H1 (cell line): ENCODE measurements at regions not wholly inside any gene's neighbourhood (a gene's known extent, or its start where the extent isn't known, plus 50 kb on each side); places are given as distances from the start of the nearest gene placed in this dataset.

ENCODE experiments used
- CTCF ChIA-PET: fragments of 300-600 bp; sonication (Branson Sonifier 250); formaldehyde crosslinking; loops from one replicate; lab custom pipeline; 2021; ENCODE audit not compliant: partially characterized antibody; lab: Charles Lee
- POLR2A ChIA-PET: fragments of 300-600 bp; sonication (Branson Sonifier 250); formaldehyde crosslinking; loops from one replicate; lab custom pipeline; 2021; ENCODE audit warnings: inconsistent platforms; ENCODE audit not compliant: partially characterized antibody; lab: Charles Lee
- DNase-seq, 2 experiments: peaks; one replicate each; pipeline versions ENCODE4 v3.0.0 to v3.0.0-alpha.2; 2010 to 2022; ENCODE audit warnings: low spot score in 2 of 2, low read depth in 1 of 2, mixed read lengths in 1 of 2
- FAIRE-seq: peaks from 2 replicates; lab custom pipeline; 2011; peaks lifted over from hg19 to GRCh38; lab: Jason Lieb, UNC
- H2AFZ ChIP-seq: 2 replicates; pipeline ENCODE4 v1.8.1; 2012; ENCODE audit warnings: low read length, inconsistent platforms
- H2AK5ac ChIP-seq: 2 replicates; pipeline ENCODE4 v1.6.1; 2013; ENCODE audit warnings: low read depth, low read length
- H2BK120ac ChIP-seq: replicated peaks from 2 replicates; pipeline ENCODE3; 2013; ENCODE audit warnings: low read depth, low read length, inconsistent platforms
- H2BK12ac ChIP-seq: 2 replicates; pipeline ENCODE4 v1.6.1; 2013; ENCODE audit warnings: low read depth, low read length
- H2BK15ac ChIP-seq: 2 replicates; pipeline ENCODE4 v1.6.1; 2013; ENCODE audit warnings: low read length
- H2BK20ac ChIP-seq: 2 replicates; pipeline ENCODE4 v1.6.1; 2013; ENCODE audit warnings: low read length
- H2BK5ac ChIP-seq: 2 replicates; pipeline ENCODE4 v1.6.1; 2013; ENCODE audit warnings: low read depth, low read length
- H3K14ac ChIP-seq: 2 replicates; pipeline ENCODE4 v1.6.1; 2013; ENCODE audit warnings: inconsistent platforms; ENCODE audit not compliant: insufficient read length
- H3K18ac ChIP-seq: 2 replicates; pipeline ENCODE4 v1.6.1; 2013; ENCODE audit warnings: low read length; ENCODE audit errors: extremely low read depth
- H3K23ac ChIP-seq: 2 replicates; pipeline ENCODE4 v1.6.1; 2013; ENCODE audit warnings: inconsistent platforms; ENCODE audit not compliant: insufficient read length
- H3K23me2 ChIP-seq: 2 replicates; pipeline ENCODE4 v1.6.1; 2013; ENCODE audit warnings: low read depth, low read length
- H3K27ac ChIP-seq: 2 replicates; pipeline ENCODE4 v1.6.1; 2011; ENCODE audit warnings: low read depth, low read length, inconsistent platforms
- H3K27me3 ChIP-seq, 4 experiments: replicated peaks in 1 of 4; 1 replicate in 1 of 4; 2 replicates in 3 of 4; pipeline versions ENCODE4 v1.6.1 to v1.8.1; 2011 to 2013; ENCODE audit warnings: low read length in 3 of 4, mild to moderate bottlenecking in 3 of 4, inconsistent platforms in 2 of 4, mixed read lengths in 2 of 4, moderate library complexity in 1 of 4; ENCODE audit not compliant: control insufficient read depth in 3 of 4, insufficient read depth in 3 of 4; ENCODE audit errors: extremely low read depth in 1 of 4
- H3K36me3 ChIP-seq, 4 experiments: 2 replicates each; pipeline versions ENCODE4 v1.6.1 to v1.8.1; 2011 to 2013; ENCODE audit warnings: mild to moderate bottlenecking in 4 of 4, low read length in 3 of 4, moderate library complexity in 2 of 4, control low read depth in 1 of 4, inconsistent platforms in 1 of 4; ENCODE audit not compliant: insufficient read depth in 4 of 4, control insufficient read depth in 2 of 4
- H3K4ac ChIP-seq: replicated peaks from 2 replicates; pipeline ENCODE3; 2013; ENCODE audit warnings: low read length, low read depth, mixed read lengths, inconsistent platforms; ENCODE audit not compliant: insufficient read length
- H3K4me1 ChIP-seq, 4 experiments: replicated peaks in 1 of 4; 1 replicate in 1 of 4; 2 replicates in 3 of 4; pipeline versions ENCODE4 v1.6.1 to v1.8.1; 2011 to 2013; ENCODE audit warnings: low read length in 3 of 4, inconsistent platforms in 2 of 4, mixed read lengths in 1 of 4; ENCODE audit not compliant: insufficient read depth in 4 of 4, control insufficient read depth in 3 of 4
- H3K4me2 ChIP-seq, 2 experiments: 2 replicates each; pipeline versions ENCODE4 v1.6.1 to v1.8.1; 2011 to 2013; ENCODE audit warnings: low read depth in 2 of 2, low read length in 2 of 2, control low read depth in 1 of 2, inconsistent platforms in 1 of 2, mild to moderate bottlenecking in 1 of 2; ENCODE audit not compliant: insufficient read depth in 1 of 2
- H3K4me3 ChIP-seq, 4 experiments: fragments of 200-600, 300-600 bp in 1 of 4; sonication (generic), shearing (Covaris generic), sonication (Bioruptor Twin) in 1 of 4; 2 replicates each; pipeline versions ENCODE4 v1.5.1 to v1.8.1; 2011 to 2016; ENCODE audit warnings: low read length in 4 of 4, low read depth in 3 of 4, control low read depth in 2 of 4, inconsistent platforms in 2 of 4, mild to moderate bottlenecking in 2 of 4, mixed read lengths in 1 of 4, moderate library complexity in 1 of 4; ENCODE audit not compliant: insufficient read depth in 2 of 4; ENCODE audit errors: extremely low read depth in 1 of 4
- H3K56ac ChIP-seq: replicated peaks from 2 replicates; pipeline ENCODE3; 2013; ENCODE audit warnings: low read depth, mild to moderate bottlenecking, mixed read lengths, low read length, inconsistent platforms; ENCODE audit not compliant: insufficient read length
- H3K79me1 ChIP-seq: 2 replicates; pipeline ENCODE4 v1.6.1; 2013; ENCODE audit warnings: low read depth, low read length, control low read depth
- H3K79me2 ChIP-seq, 2 experiments: 2 replicates each; pipeline versions ENCODE4 v1.6.1 to v1.8.1; 2012 to 2013; ENCODE audit warnings: low read length in 2 of 2, mild to moderate bottlenecking in 2 of 2, inconsistent platforms in 1 of 2; ENCODE audit not compliant: insufficient read depth in 2 of 2, control insufficient read depth in 1 of 2
- H3K9ac ChIP-seq, 4 experiments: replicated peaks in 1 of 4; 1 replicate in 1 of 4; 2 replicates in 3 of 4; pipeline versions ENCODE4 v1.6.1 to v1.8.1; 2011 to 2013; ENCODE audit warnings: low read depth in 3 of 4, low read length in 3 of 4, control low read depth in 2 of 4, mild to moderate bottlenecking in 2 of 4, moderate library complexity in 2 of 4, inconsistent platforms in 1 of 4; ENCODE audit errors: extremely low read depth in 1 of 4
- H3K9me3 ChIP-seq, 2 experiments: 2 replicates each; pipeline versions ENCODE4 v1.6.1 to v1.8.1; 2012 to 2013; ENCODE audit warnings: mild to moderate bottlenecking in 2 of 2, moderate library complexity in 2 of 2, control low read depth in 1 of 2, inconsistent platforms in 1 of 2, low read depth in 1 of 2, low read length in 1 of 2, mixed read lengths in 1 of 2; ENCODE audit not compliant: insufficient read depth in 2 of 2
- H4K20me1 ChIP-seq, 2 experiments: replicated peaks in 1 of 2; 2 replicates each; pipeline versions ENCODE3 to v1.8.1; 2011 to 2013; ENCODE audit warnings: inconsistent platforms in 2 of 2, low read length in 2 of 2, mild to moderate bottlenecking in 1 of 2; ENCODE audit not compliant: insufficient read depth in 2 of 2, control insufficient read depth in 1 of 2
- H4K5ac ChIP-seq: 2 replicates; pipeline ENCODE4 v1.6.1; 2013; ENCODE audit warnings: low read length, low read depth, mixed read lengths, inconsistent platforms; ENCODE audit not compliant: insufficient read length
- H4K8ac ChIP-seq: 2 replicates; pipeline ENCODE4 v1.8.0; 2013; ENCODE audit warnings: mild to moderate bottlenecking, moderate library complexity, low read length, inconsistent platforms; ENCODE audit not compliant: insufficient read depth; ENCODE audit errors: extremely low read depth
- H4K91ac ChIP-seq: replicated peaks from 2 replicates; pipeline ENCODE3; 2013; ENCODE audit warnings: low read length, mixed read lengths, inconsistent platforms; ENCODE audit not compliant: insufficient read length
- ASH2L ChIP-seq: fragments of 200-600, 300-600 bp; sonication (generic); IDR thresholded peaks from one replicate; pipeline ENCODE4 v1.7.1; 2017; ENCODE audit warnings: low read length
- ATF2 ChIP-seq: IDR thresholded peaks from 2 replicates; pipeline ENCODE4 v1.6.1; 2012; ENCODE audit warnings: low read length, inconsistent platforms
- CBX5 ChIP-seq: fragments of 300-800, 300-1000 bp; sonication (generic); IDR thresholded peaks from 2 replicates; pipeline ENCODE4 v1.7.1; 2016; ENCODE audit warnings: antibody characterized with exemption, low read length, low read depth
- CTBP2 ChIP-seq: IDR thresholded peaks from 2 replicates; pipeline ENCODE4 v1.7.0; 2011; ENCODE audit warnings: borderline replicate concordance, mild to moderate bottlenecking, moderate library complexity, mixed read lengths, low read length; ENCODE audit not compliant: insufficient read depth, insufficient read length
- CTCF ChIP-seq, 3 experiments: IDR thresholded peaks; 1 replicate in 2 of 3; 2 replicates in 1 of 3; pipeline versions ENCODE4 v1.5.1 to v1.6.1; 2011; ENCODE audit warnings: low read length in 3 of 3, mild to moderate bottlenecking in 3 of 3, inconsistent platforms in 2 of 3, low read depth in 1 of 3, moderate library complexity in 1 of 3; ENCODE audit not compliant: insufficient read depth in 1 of 3; ENCODE audit errors: control extremely low read depth in 1 of 3
- POLR2A ChIP-seq, 2 experiments: IDR thresholded peaks; 1 replicate in 1 of 2; 2 replicates in 1 of 2; pipeline ENCODE4 v1.6.1; 2011; ENCODE audit warnings: low read depth in 2 of 2, low read length in 2 of 2, mild to moderate bottlenecking in 2 of 2; ENCODE audit errors: control extremely low read depth in 1 of 2
- RAD21 ChIP-seq, 2 experiments: IDR thresholded peaks in 1 of 2; conservative IDR thresholded peaks in 1 of 2; 2 replicates each; pipeline ENCODE4 v1.6.1; 2011; ENCODE audit warnings: low read depth in 2 of 2, low read length in 2 of 2, improper control_type of control experiment in 1 of 2, inconsistent platforms in 1 of 2, mild to moderate bottlenecking in 1 of 2, moderate library complexity in 1 of 2
- SIX5 ChIP-seq: IDR thresholded peaks from 2 replicates; pipeline ENCODE4 v1.6.1; 2011; ENCODE audit warnings: mild to moderate bottlenecking, low read depth, low read length
- TAF1 ChIP-seq: IDR thresholded peaks from 2 replicates; pipeline ENCODE4 v1.6.1; 2011; ENCODE audit warnings: mild to moderate bottlenecking, low read depth, low read length
- WGBS, 2 experiments: shearing (Covaris generic) in 1 of 2; methylation state at CpG; one replicate each; pipeline versions ENCODE4 v1.1.6 to v1.1.7; 2013 to 2015; ENCODE audit warnings: low lambda C conversion rate in 2 of 2, mixed read lengths in 2 of 2, inconsistent platforms in 1 of 2, low coverage in 1 of 2, missing lambda C conversion rate in 1 of 2; ENCODE audit not compliant: insufficient replicate concordance in 2 of 2, insufficient coverage in 1 of 2, insufficient read length in 1 of 2; ENCODE audit errors: extremely low coverage in 1 of 2, missing lambda C conversion rate in 1 of 2; 5-methylcytosine and 5-hydroxymethylcytosine counted together

GRCh38 chr18:73613706-73614340, 533.8 kb downstream of the FBXO15 start:
- no peak overlapping the region for H2AK5ac ChIP-seq
- no peak overlapping the region for H2BK120ac ChIP-seq
- H3K79me1 ChIP-seq, result no peaks in the 10 kb centered on the region
- no peak overlapping the region for H2AFZ ChIP-seq
- no peaks in the 10 kb centered on the region for H3K9me3 ChIP-seq
- ChIA-PET CTCF (interaction anchor here (1.2 kb wide), 1 partner anchor 75 kb away, joined by 3 read pairs; no protein-coding TSS in a partner anchor), POLR2A (no interaction called here)
- H3K56ac ChIP-seq, result no peak overlapping the region
- no peaks in the 10 kb centered on the region for H3K27me3 ChIP-seq
- DNase-seq (no peak), FAIRE-seq (no peak)
- H2BK15ac ChIP-seq, result no peak overlapping the region
- H3K9ac ChIP-seq, result no peak overlapping the region
- H3K18ac ChIP-seq, result no peak overlapping the region
- H3K4me1 ChIP-seq, result peaks cover 0 to 3% (median 0%) of the 10 kb centered on the region in 4 experiments; a peak in 1 of 7 replicates
- H2BK12ac ChIP-seq, result no peak overlapping the region
- H3K4ac ChIP-seq, result no peak overlapping the region
- no peak overlapping the region for H3K14ac ChIP-seq
- no peaks in the 10 kb centered on the region for H3K23me2 ChIP-seq
- no peak overlapping the region for H3K23ac ChIP-seq
- H3K27ac ChIP-seq, result no peak overlapping the region
- WGBS, 2 experiments, result 95% methylated on average over 1 of the region's 1 CpG; no CpG with 5 or more reads in 1 of the 2 experiments
- H4K8ac ChIP-seq, result no peak overlapping the region
- no peak overlapping the region for H4K91ac ChIP-seq
- no peak overlapping the region for H2BK20ac ChIP-seq
- no peak overlapping the region for H3K4me2 ChIP-seq
- no peak overlapping the region for H2BK5ac ChIP-seq
- no peak overlapping the region for H4K5ac ChIP-seq
- no peaks in the 10 kb centered on the region; a peak in 1 of 8 replicates for H3K36me3 ChIP-seq
- H3K4me3 ChIP-seq, result no peak overlapping the region
- no peaks in the 10 kb centered on the region for H4K20me1 ChIP-seq
- H3K79me2 ChIP-seq, result no peaks in the 10 kb centered on the region
- no peak for TF ChIP-seq CTCF (IDR thresholded peaks at IDR 0.05; ENCODE audit: control extremely low read depth in 1 of 3, insufficient read depth in 1 of 3, low read depth in 1 of 3, low read length in 3 of 3)
- TF ChIP-seq RAD21 (IDR thresholded peaks at IDR 0.05 in 1 of 2, conservative IDR thresholded peaks at IDR 0.05 in 1 of 2; ENCODE audit: low read depth in 2 of 2, low read length in 2 of 2), result no peak
- TF ChIP-seq CTBP2, result no peak
- no peak for TF ChIP-seq POLR2A (IDR thresholded peaks at IDR 0.05; ENCODE audit: control extremely low read depth in 1 of 2, low read depth in 2 of 2, low read length in 2 of 2)
- no peak for TF ChIP-seq TAF1
- no peak for TF ChIP-seq CBX5
- no peak for TF ChIP-seq SIX5
- TF ChIP-seq ATF2, result no peak
- no peak for TF ChIP-seq ASH2L
